Panc1 (cell line): ENCODE measurements at regions not wholly inside any gene's neighbourhood (a gene's known extent, or its start where the extent isn't known, plus 50 kb on each side); places are given as distances from the start of the nearest gene placed in this dataset.

Experiments used
- ATAC-seq: fragments of 200-7000 bp; cut with Tn5 transposase; 2 replicates; pipeline ENCODE4 v1.9.1; 2020; ENCODE audit warnings: mild to moderate bottlenecking, moderate library complexity
- BruUV-seq: library from RNA; stranded (reverse); fragments of 400-500 nt; replicated peaks from 2 replicates; lab custom pipeline; 2021; lab: Mats Ljungman, UMichigan
- CTCF ChIA-PET: fragments of 300-600 bp; sonication (Branson Sonifier 250); formaldehyde crosslinking; loops from one replicate; lab custom pipeline; 2022; ENCODE audit warnings: antibody characterized with exemption; lab: Charles Lee
- POLR2A ChIA-PET: fragments of 300-600 bp; sonication (Branson Sonifier 250); formaldehyde crosslinking; loops from one replicate; lab custom pipeline; 2022; ENCODE audit warnings: antibody characterized with exemption; lab: Charles Lee
- DNase-seq: peaks from one replicate; pipeline ENCODE4 v3.0.0-alpha.2; 2010; ENCODE audit warnings: low read depth, low spot score
- H3K27ac ChIP-seq: 2 replicates; pipeline ENCODE4 v1.5.1; 2011; ENCODE audit warnings: mild to moderate bottlenecking, low read length, inconsistent platforms
- H3K27me3 ChIP-seq: fragments of 200-500 bp; sonication (Bioruptor generic); 2 replicates; pipeline ENCODE4 v1.6.0; 2014; ENCODE audit warnings: low read length, inconsistent platforms; ENCODE audit not compliant: control insufficient read depth, insufficient read depth
- H3K36me3 ChIP-seq: fragments of 200-500 bp; sonication (Bioruptor generic); 2 replicates; pipeline ENCODE4 v1.5.1; 2014; ENCODE audit warnings: inconsistent platforms, mild to moderate bottlenecking, low read length, moderate library complexity; ENCODE audit not compliant: control insufficient read depth, insufficient read depth
- H3K4me1 ChIP-seq: 2 replicates; pipeline ENCODE4 v1.5.1; 2011; ENCODE audit warnings: inconsistent platforms, mild to moderate bottlenecking, low read length, moderate library complexity; ENCODE audit not compliant: control insufficient read depth, insufficient read depth
- H3K4me3 ChIP-seq, 2 experiments: 2 replicates each; pipeline ENCODE4 v1.5.1; 2011 to 2012; ENCODE audit warnings: low read depth in 2 of 2, low read length in 2 of 2, mild to moderate bottlenecking in 2 of 2, inconsistent platforms in 1 of 2, moderate library complexity in 1 of 2
- H3K9me3 ChIP-seq: fragments of 200-500 bp; sonication (Bioruptor generic); 2 replicates; pipeline ENCODE4 v1.5.1; 2014; ENCODE audit warnings: low read depth, mild to moderate bottlenecking, inconsistent platforms, low read length, moderate library complexity; ENCODE audit not compliant: control insufficient read depth, insufficient read depth
- POLR2AphosphoS5 ChIP-seq: IDR thresholded peaks from 2 replicates; pipeline ENCODE4 v1.6.1; 2012; ENCODE audit warnings: mild to moderate bottlenecking, low read depth, low read length, moderate library complexity
- SIN3A ChIP-seq: IDR thresholded peaks from 2 replicates; pipeline ENCODE4 v1.6.1; 2012; ENCODE audit warnings: low read depth, mild to moderate bottlenecking, low read length, moderate library complexity, borderline replicate concordance; ENCODE audit not compliant: insufficient read depth
- TCF7L2 ChIP-seq: IDR thresholded peaks from 2 replicates; pipeline ENCODE4 v1.6.1; 2011; ENCODE audit warnings: mild to moderate bottlenecking, low read depth, low read length, inconsistent platforms
- in situ Hi-C: cut with HindIII; loops from 2 replicates; pipeline ENCODE4 v1.10.0; 2016; ENCODE audit warnings: low sequenced_read_pairs, low pct_unique_long_range_greater_than_20kb
- intact Hi-C: fragments of 100-400 bp; cut with micrococcal nuclease; formaldehyde crosslinking; loops from one replicate; pipeline ENCODE4 v1.10.0; 2022; ENCODE audit not compliant: unreplicated experiment
- TF ChIP-seq, protein P1 (sequence below): fragments of 450-650 bp; IDR thresholded peaks from 2 replicates; pipeline ENCODE4 v1.5.1; 2017; ENCODE audit warnings: mild to moderate bottlenecking
- TF ChIP-seq, protein P2 (sequence below), 2 experiments: IDR thresholded peaks; 2 replicates each; pipeline ENCODE4 v1.6.1; 2011 to 2012; ENCODE audit warnings: low read depth in 2 of 2, control low read depth in 1 of 2, low read length in 1 of 2, mild to moderate bottlenecking in 1 of 2, moderate library complexity in 1 of 2; ENCODE audit not compliant: insufficient read depth in 1 of 2

DNA sequence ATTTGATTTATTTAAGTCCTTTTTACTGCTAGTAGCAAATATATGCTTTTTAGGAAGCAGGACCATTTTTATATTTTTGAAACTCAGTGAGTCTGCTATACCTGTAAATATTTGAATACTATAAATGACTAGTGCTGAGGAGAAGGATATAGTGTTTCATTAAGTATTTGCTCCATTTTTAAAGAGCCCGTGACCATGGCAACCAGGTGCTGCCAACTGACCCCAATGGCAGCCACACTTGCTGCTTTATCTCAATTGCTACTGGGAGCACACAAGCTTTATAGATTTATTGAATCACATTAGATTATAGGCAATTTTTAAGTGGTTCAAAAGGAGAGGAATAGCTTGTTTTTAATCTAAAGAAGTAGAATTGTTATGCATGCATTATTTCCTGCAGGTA is 142.0 kb downstream of the SCG2 start:
- Histone ChIP-seq H3K4me1 (no peaks in the 10 kb centered on the region), H3K36me3 (no peaks in the 10 kb centered on the region), H3K27me3 (no peaks in the 10 kb centered on the region), H3K9me3 (peaks cover 12% of the 10 kb centered on the region; the same call in 1 of the 2 replicates), H3K4me3 (no peak overlapping the region), H3K27ac (no peak overlapping the region)
- POLR2A ChIA-PET = no interaction called here
- ATAC-seq (no peak), DNase-seq (no peak)
- in situ Hi-C loops (no loop called here), intact Hi-C loops (no loop called here)
- TF ChIP-seq, protein P1, sequence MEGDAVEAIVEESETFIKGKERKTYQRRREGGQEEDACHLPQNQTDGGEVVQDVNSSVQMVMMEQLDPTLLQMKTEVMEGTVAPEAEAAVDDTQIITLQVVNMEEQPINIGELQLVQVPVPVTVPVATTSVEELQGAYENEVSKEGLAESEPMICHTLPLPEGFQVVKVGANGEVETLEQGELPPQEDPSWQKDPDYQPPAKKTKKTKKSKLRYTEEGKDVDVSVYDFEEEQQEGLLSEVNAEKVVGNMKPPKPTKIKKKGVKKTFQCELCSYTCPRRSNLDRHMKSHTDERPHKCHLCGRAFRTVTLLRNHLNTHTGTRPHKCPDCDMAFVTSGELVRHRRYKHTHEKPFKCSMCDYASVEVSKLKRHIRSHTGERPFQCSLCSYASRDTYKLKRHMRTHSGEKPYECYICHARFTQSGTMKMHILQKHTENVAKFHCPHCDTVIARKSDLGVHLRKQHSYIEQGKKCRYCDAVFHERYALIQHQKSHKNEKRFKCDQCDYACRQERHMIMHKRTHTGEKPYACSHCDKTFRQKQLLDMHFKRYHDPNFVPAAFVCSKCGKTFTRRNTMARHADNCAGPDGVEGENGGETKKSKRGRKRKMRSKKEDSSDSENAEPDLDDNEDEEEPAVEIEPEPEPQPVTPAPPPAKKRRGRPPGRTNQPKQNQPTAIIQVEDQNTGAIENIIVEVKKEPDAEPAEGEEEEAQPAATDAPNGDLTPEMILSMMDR = no peak
- TF ChIP-seq POLR2AphosphoS5 = no peak
- TF ChIP-seq TCF7L2 = no peak
- TF ChIP-seq, protein P2, sequence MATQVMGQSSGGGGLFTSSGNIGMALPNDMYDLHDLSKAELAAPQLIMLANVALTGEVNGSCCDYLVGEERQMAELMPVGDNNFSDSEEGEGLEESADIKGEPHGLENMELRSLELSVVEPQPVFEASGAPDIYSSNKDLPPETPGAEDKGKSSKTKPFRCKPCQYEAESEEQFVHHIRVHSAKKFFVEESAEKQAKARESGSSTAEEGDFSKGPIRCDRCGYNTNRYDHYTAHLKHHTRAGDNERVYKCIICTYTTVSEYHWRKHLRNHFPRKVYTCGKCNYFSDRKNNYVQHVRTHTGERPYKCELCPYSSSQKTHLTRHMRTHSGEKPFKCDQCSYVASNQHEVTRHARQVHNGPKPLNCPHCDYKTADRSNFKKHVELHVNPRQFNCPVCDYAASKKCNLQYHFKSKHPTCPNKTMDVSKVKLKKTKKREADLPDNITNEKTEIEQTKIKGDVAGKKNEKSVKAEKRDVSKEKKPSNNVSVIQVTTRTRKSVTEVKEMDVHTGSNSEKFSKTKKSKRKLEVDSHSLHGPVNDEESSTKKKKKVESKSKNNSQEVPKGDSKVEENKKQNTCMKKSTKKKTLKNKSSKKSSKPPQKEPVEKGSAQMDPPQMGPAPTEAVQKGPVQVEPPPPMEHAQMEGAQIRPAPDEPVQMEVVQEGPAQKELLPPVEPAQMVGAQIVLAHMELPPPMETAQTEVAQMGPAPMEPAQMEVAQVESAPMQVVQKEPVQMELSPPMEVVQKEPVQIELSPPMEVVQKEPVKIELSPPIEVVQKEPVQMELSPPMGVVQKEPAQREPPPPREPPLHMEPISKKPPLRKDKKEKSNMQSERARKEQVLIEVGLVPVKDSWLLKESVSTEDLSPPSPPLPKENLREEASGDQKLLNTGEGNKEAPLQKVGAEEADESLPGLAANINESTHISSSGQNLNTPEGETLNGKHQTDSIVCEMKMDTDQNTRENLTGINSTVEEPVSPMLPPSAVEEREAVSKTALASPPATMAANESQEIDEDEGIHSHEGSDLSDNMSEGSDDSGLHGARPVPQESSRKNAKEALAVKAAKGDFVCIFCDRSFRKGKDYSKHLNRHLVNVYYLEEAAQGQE (IDR thresholded peaks at IDR 0.05; ENCODE audit: insufficient read depth in 1 of 2, low read depth in 2 of 2, low read length in 1 of 2) = no peak
- TF ChIP-seq SIN3A = no peak
- CTCF ChIA-PET = no interaction called here
- BruUV-seq = no TSS peak

DNA sequence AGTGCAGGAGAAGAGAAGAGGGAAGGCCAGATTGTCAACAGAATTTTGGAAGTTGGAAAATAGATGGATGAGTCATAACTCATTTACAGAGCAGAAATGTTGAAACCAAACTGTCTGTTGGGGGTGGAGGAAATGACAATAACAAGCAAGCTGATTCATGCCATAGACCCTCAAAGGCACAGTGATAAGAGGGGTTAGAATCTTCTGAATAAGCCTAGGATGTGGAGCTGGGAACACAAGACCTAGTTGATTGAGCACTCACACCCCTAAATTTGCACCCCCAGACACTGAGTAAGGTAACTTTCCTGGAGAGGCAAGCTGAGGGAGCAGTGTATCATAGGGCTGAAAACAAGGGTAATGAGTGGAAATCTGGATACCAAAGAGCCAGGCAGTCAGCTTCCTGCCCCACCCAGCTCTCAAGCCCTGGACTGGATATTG is 141.4 kb downstream of the SCG2 start:
- ChIA-PET CTCF (no interaction called here), POLR2A (no interaction called here)
- no peak for ATAC-seq
- peaks cover 12% of the 10 kb centered on the region; the same call in 1 of the 2 replicates for H3K9me3 ChIP-seq
- intact Hi-C loops (no loop called here), in situ Hi-C loops (no loop called here)
- no peak for DNase-seq
- no peaks in the 10 kb centered on the region for H3K27me3 ChIP-seq
- no peak overlapping the region for H3K4me3 ChIP-seq
- no peak for TF ChIP-seq POLR2AphosphoS5
- TF ChIP-seq SIN3A = no peak
- TF ChIP-seq, protein P2 (IDR thresholded peaks at IDR 0.05; ENCODE audit: insufficient read depth in 1 of 2, low read depth in 2 of 2, low read length in 1 of 2) = no peak
- TF ChIP-seq, protein P1 = no peak
- no peak for TF ChIP-seq TCF7L2
- no TSS peak for BruUV-seq
- no peaks in the 10 kb centered on the region for H3K36me3 ChIP-seq
- no peak overlapping the region for H3K27ac ChIP-seq
- no peaks in the 10 kb centered on the region for H3K4me1 ChIP-seq
